WERI-Rb-1 (cell line): ENCODE measurements at regions not wholly inside any gene's neighbourhood (a gene's known extent, or its start where the extent isn't known, plus 50 kb on each side); places are given as distances from the start of the nearest gene placed in this dataset.
"Not testable (repeated sequence)": the region's sequence is repeated elsewhere in the genome, so short reads cannot be mapped to it uniquely, and the experiment has no call there.

Experiments used
- DNase-seq: peaks from one replicate; pipeline ENCODE4 v3.0.0-alpha.2; 2020
- H3K27ac ChIP-seq: fragments of 250-450 bp; sonication (Bioruptor Pico); 2 replicates; pipeline ENCODE4 v1.5.1; 2020; ENCODE audit warnings: mild to moderate bottlenecking, moderate library complexity
- H3K27me3 ChIP-seq: fragments of 250-450 bp; sonication (Bioruptor Pico); 2 replicates; pipeline ENCODE4 v1.5.1; 2021; ENCODE audit warnings: mild to moderate bottlenecking, low read depth, moderate library complexity; ENCODE audit not compliant: insufficient read depth, severe bottlenecking
- H3K36me3 ChIP-seq: fragments of 250-450 bp; sonication (Bioruptor Pico); 2 replicates; pipeline ENCODE4 v1.5.1; 2020; ENCODE audit warnings: mild to moderate bottlenecking, moderate library complexity
- H3K4me3 ChIP-seq: 2 replicates; pipeline ENCODE4 v1.5.1; 2011; ENCODE audit warnings: low read depth, mild to moderate bottlenecking, control low read depth, low read length
- H3K9me3 ChIP-seq: fragments of 250-450 bp; sonication (Bioruptor Pico); 2 replicates; pipeline ENCODE4 v1.5.1; 2021; ENCODE audit warnings: mild to moderate bottlenecking, moderate library complexity; ENCODE audit not compliant: severe bottlenecking
- CTCF ChIP-seq: IDR thresholded peaks from 2 replicates; pipeline ENCODE4 v1.5.1; 2011; ENCODE audit warnings: low read depth, mild to moderate bottlenecking, control low read depth, inconsistent platforms, low read length

- no peaks in the 10 kb centered on the region for H3K36me3 ChIP-seq
- no peak overlapping the region for H3K4me3 ChIP-seq
- TF ChIP-seq CTCF, result no peak
- peaks cover 33% of the 10 kb centered on the region for H3K27me3 ChIP-seq
- no peaks in the 10 kb centered on the region for H3K9me3 ChIP-seq
- H3K27ac ChIP-seq, result no peak overlapping the region
- no peak for DNase-seq
Measured at GRCh38 chr15:96858694-96859093, 528.2 kb downstream of the NR2F2 start.

GRCh38 chr15:96860741-96861140, 530.2 kb downstream of the NR2F2 start:
- Histone ChIP-seq H3K4me3 (no peak overlapping the region), H3K27me3 (peaks cover 53% of the 10 kb centered on the region), H3K27ac (no peak overlapping the region), H3K36me3 (no peaks in the 10 kb centered on the region), H3K9me3 (no peaks in the 10 kb centered on the region)
- DNase-seq, result no peak
- TF ChIP-seq CTCF, result no peak

GRCh38 chr15:96867992-96868391, 537.5 kb downstream of the NR2F2 start:
- H3K27ac ChIP-seq, result no peak overlapping the region
- no peaks in the 10 kb centered on the region for H3K36me3 ChIP-seq
- DNase-seq, result no peak
- no peak overlapping the region for H3K4me3 ChIP-seq
- peaks cover 65% of the 10 kb centered on the region for H3K27me3 ChIP-seq
- no peaks in the 10 kb centered on the region for H3K9me3 ChIP-seq
- TF ChIP-seq CTCF, result no peak

- Histone ChIP-seq H3K27ac (no peak overlapping the region), H3K4me3 (no peak overlapping the region), H3K27me3 (peaks cover 55% of the 10 kb centered on the region), H3K36me3 (no peaks in the 10 kb centered on the region), H3K9me3 (no peaks in the 10 kb centered on the region)
- no peak for DNase-seq
- no peak for TF ChIP-seq CTCF
Measured at GRCh38 chr15:96869122-96869521, 538.6 kb downstream of the NR2F2 start.

GRCh38 chr15:96869790-96870189, 539.3 kb downstream of the NR2F2 start:
- Histone ChIP-seq H3K36me3 (no peaks in the 10 kb centered on the region), H3K27ac (no peak overlapping the region), H3K9me3 (no peaks in the 10 kb centered on the region), H3K4me3 (no peak overlapping the region), H3K27me3 (peaks cover 48% of the 10 kb centered on the region)
- no peak for TF ChIP-seq CTCF
- no peak for DNase-seq

- H3K4me3 ChIP-seq, result no peak overlapping the region
- DNase-seq, result no peak
Measured at GRCh38 chr15:96870580-96870979, 540.1 kb downstream of the NR2F2 start.

GRCh38 chr15:96877442-96877841, 546.9 kb downstream of the NR2F2 start:
- DNase-seq, H3K4me3 ChIP-seq, H3K27ac ChIP-seq, H3K36me3 ChIP-seq, H3K9me3 ChIP-seq: not testable (repeated sequence)
- H3K27me3 ChIP-seq, result peaks cover 20% of the 10 kb centered on the region

More at GRCh38 chr15:96870580-96870979, 540.1 kb downstream of the NR2F2 start:
- TF ChIP-seq CTCF, result no peak
- H3K27ac ChIP-seq, result no peak overlapping the region
- no peaks in the 10 kb centered on the region for H3K36me3 ChIP-seq
- H3K27me3 ChIP-seq, result peaks cover 41% of the 10 kb centered on the region
- no peaks in the 10 kb centered on the region for H3K9me3 ChIP-seq
